ENCODE measurements at regions not wholly inside any gene's neighbourhood (a gene's known extent, or its start where the extent isn't known, plus 50 kb on each side); places are given as distances from the start of the nearest gene placed in this dataset.
"Not testable (repeated sequence)": the region's sequence is repeated elsewhere in the genome, so short reads cannot be mapped to it uniquely, and the experiment has no call there.

DNA sequence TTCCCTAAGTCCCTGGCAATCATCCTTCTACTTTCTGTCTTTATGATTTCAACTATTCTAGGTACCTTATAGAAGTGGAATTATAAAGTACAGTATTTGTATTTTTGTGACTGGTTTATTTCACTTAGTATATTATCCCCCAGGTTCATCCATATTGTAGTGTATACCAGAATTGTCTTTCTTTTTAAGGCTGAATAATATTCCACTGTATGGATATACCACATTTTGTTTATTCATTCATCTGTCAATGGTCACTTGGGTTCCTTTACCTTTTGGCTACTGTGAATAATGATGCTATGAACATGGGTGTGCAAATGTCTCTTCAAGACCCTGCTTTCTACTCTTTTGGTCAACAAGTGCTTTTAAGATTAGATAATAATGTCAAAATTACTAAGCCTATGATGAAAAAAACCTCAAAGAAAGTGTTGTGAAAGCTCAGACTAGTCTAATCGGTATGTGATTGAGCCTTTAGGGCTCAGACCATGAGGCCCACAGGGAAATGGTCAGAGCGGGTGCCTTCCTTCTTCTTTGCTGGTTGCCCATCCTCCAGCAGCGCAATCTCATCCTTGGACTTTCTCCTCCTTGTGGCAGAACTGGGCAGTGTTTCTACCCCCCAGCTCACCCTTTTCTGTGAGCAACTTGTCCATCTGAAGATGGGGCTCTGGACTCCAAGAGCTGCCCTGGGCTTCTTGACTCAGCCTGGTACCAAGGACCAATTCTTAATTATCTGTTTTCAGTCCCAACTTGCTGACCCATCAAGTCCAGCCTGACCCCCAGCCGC, 105.4 kb downstream of the TTC8 start:
- peak; percentile 21 for DNase-seq

DNA sequence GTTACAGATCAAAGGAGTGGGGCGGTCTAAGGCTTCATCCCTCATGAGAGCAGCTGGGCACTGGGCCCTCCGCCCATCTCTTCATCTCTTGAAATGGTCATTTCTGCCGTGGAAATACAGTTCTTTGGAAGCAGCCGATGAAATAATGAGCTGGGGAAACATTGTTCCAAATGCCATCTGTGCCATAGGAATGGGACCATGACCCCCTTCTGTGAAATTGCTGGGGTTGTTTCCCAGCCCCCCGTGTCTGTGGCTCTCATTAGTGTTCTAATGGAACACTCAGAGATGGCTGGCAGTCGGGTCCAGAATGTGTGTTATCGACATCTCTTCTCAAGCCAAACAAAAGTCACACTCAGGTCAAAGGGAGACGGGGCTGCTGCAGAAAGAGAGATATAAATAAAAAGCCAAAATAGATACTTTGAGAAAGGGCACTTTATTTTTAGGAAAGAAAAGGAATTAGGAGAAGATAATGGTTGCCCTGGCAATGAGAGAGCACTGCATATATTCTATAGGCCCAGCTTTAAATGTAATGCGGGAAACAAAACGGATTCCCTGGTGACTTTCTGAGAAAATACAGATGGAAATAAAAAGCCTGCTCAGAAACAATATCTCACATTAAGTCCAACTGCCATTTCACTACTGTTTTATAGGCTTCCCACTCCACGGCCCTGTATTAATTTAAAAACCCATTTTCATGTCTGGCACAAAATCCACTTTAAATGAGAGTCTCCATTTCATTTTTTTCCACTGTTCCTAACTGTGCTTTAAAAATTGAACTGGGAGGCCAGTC, 107.1 kb downstream of the TTC8 start:
- no peak for DNase-seq

DNA sequence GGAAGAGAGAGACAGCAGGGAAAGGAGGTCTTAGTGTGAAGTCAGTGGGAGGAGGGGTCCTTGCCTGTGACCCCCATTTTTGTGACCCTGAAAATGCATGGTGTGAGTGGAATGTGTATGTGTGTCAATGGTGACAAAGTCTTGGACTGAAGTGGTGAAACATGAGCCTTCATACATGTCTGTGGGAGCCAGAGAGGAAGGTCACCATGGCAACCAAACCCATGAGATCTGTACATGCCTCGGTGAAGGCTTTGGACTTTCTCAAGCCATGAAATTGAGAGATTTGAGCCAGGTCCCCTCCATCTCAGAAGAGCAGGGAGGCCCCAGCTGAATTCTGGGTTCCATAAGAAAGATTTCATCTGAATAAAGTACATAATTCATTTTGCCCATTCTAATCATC, 108.7 kb downstream of the TTC8 start:
- DNase-seq = no peak

DNA sequence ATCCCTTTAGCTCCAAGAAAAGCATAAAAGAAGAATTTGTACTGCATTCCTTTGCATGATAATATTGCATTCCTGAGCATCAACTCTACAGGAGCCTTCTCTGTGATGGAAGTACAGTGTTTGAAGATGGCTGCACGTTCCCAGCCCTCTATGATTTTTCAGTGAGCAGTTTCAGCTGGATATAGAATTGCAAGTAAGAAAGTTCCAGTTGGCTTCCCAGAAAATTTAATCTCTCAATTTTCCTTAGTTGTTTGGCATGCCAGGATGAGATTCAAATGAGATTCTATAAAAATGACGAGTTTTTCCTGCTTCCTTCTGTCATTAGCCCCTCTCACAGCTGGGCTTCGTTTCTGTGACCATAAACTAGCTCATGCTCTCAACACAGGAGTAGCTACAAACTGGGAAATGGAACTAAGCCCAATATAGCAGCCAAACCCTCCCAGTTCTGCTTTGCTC, 109.9 kb downstream of the TTC8 start:
- DNase-seq = peak; percentile 31

DNA sequence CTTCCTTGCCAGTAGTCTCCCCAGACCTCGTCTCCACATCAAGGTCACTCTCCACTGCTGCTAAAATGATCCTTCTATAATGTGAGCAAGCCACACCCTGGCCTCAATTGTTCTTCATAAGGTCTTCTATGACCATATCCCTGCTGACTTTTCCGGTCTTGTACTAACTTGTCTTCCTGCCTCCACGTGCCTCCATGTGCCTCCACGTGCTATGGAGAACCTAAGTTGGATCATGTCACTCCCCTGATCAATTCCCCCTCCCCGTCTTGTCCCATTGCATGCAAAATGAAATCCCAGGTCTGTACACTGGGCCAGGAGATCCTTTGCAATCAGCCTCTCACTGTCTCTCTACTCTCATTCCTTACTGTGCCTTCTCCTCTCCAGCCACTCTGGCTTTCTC, 110.6 kb downstream of the TTC8 start:
- no peak for DNase-seq

DNA sequence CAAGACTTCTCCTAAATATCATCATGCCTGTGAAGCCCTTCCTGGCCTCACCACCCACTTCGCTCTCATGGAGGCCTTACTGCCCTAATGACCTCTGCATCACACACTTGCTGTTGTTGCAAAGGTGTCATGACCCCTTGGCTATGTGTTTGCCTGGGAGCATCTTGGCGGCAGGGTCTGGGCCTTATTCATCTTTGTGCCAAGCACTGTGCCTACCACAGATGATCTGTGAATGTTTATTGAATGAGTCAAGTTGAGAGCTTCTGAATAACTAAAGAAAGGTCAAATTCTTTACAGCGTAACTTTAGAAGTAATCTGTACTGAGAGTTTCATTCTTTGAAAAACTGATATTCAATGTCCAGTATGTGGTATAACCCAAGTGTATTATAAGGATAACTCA, 113.3 kb downstream of the TTC8 start:
- peak; percentile 37 for DNase-seq

DNA sequence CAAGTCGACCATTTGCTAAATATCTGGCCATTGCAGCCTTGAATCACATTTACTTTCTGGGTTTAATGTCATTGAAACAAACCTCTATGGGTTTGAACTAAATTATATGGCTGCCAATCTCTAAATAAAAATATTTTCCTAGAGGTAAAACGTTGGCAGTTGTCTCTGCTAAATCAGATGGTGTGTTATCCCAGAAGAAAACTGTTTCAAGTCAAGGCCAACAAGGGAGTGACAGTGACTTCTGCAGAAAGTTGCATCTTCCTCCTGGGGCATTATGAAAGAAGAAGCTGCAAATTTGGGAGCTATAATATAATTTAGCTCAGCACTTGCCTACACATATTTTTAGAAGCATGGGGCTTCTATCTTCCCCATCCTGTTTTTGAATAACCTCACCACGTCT, 116.2 kb downstream of the TTC8 start:
- no peak for DNase-seq

DNA sequence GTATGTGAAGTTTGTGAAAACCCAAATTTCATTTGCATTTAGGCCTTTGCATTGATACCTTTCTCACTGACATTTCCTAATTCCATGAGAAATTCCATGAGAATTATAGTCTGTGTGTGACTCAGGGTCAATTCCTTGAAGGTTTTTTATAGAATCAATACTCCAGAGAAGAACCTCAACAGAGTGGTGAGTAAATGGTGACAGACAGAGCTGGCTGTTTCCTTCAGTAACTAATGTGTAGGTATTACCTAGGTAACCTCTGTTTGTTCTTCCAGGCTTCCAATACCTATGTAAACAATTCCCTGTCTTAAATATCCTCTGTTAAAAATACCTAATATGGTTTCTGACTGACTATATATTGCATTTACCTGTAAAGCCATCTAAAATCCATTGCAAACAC, 117.0 kb downstream of the TTC8 start:
- DNase-seq = no peak

DNA sequence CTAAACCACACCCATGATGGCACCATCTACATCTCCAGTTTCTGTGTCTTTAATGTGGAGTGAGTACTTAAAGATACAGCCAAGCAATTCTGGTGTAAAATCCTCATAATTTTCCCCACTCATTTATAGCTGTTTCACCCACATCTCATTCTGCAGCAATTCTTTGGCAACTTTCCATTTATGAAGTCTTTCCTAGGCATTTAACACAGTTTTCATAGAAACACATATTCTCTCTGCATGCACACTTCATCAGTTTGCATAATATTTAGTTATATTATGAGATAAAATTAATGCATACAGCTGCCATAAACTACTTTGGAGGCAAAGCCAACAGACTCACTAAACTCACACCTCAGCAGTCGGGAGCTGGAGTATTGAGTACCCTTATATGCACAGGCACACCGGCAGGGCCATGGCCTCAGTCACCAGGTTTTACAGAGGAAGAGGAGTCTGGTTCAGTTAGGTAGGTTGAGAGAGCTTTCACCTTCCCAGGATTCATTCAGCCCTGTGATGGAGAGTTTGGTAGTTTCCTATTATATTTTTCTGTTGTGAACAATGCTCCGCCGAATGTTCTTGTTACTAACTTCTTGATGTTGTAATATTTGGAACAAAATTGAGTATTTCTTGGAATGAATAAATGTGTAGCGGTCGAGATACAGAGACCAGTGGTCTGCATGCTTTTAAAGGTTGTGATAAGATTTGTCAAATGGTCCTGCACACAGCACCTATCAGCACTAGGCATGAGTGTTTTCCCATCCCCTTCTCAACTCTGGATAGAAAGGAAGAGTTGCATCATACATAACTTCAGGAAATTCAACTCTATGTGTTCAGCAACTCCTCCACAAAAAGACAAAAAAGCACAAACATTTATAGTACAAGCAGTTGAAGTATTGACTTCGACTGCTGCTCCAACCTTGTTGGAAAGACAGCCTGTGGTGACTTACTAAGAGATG, 123.5 kb downstream of the TTC8 start:
- DNase-seq = no peak

DNA sequence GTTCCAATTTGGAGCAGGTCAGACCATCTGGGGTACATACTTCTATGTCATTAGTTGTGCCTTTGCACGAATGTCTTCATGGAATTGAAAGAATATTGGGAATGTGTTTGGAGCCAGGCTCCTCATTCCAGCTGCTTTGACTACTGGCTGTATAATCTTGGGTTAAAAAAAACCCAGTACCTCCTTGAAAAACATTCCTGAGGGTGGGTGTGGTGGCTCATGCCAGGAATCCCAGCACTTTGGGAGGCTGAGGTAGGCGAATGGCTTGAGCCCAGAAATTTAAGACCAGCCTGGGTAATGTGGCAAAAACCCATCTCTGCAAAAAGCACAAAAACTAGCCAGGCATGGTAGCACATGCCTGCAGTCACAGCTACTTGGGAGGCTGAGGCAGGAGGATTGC, 125.6 kb downstream of the TTC8 start:
- no peak for DNase-seq

DNA sequence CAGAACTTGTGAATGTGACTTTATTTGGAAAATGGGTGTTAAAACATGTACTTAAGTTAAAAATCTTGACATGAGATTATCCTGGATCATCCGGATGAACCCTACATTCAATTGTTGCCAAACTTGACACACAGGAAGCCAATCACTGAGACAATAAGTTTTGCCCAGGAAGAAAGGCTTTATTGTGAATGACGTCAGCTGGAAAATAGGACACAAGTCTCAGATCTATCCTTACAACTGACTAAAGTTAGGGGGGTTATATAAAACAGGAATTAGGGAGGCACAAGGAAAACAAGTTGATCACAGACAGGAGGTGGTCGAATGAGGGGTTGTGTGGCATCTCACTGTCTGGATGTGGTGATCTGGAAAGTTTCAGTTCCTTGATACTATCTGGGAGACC, 126.9 kb downstream of the TTC8 start:
- DNase-seq = no peak

DNA sequence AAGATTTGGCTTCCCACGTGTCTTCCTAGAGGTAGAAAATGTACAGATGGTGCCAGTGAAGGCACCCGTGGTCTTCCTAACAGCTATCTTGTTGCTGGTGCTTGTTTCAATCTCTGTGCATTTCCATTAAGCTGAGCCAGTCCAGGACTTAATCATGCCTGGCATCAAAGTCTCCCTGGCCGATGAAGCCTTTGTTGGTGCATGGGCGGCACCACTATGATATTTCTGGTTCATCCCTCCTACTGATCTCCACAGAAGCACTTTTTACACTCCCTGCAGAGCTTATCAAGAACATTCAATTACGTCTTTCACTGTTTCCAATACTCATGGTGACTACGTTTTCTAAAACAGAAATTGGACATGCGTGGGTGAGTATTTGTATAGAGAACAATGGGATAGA, 128.4 kb downstream of the TTC8 start:
- no peak for DNase-seq

DNA sequence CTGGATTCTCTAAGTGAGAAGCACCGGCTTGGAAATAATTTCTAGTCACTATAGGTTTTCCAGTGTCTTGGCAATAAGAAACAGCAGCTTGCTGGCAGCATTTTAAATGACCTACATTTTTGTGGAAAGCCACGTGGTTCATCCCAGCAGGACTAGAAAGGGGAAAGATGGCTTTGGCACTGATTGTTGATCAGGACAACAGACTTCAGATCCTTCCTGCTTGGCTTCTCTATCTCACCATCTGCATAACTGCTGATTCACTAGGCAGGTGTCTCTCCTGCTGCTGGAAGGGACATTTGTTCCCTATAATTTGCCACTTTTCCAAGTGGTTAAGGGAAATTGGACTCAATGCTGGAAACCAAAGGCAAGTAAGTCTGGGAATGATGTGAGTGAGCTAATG, 131.0 kb downstream of the TTC8 start:
- DNase-seq = no peak

DNA sequence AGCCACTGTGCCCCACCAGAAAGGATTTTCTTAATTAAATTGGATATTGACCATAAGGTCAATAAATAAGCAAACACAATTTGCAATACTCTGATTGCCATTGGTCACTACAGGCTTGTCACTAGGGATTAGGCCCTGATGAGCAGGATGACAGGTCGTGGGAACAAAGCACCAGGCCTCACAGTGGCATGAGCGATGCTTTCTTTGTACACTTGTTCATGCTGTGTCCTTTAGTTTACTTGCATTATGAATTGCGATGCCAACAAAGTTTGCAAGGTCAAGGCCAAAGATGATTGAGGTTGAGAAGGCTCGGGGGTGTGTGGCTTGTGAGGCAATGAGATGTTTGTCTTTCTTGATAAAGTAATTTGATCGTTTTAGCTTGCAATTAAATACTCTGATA, 136.0 kb downstream of the TTC8 start:
- no peak for DNase-seq

DNA sequence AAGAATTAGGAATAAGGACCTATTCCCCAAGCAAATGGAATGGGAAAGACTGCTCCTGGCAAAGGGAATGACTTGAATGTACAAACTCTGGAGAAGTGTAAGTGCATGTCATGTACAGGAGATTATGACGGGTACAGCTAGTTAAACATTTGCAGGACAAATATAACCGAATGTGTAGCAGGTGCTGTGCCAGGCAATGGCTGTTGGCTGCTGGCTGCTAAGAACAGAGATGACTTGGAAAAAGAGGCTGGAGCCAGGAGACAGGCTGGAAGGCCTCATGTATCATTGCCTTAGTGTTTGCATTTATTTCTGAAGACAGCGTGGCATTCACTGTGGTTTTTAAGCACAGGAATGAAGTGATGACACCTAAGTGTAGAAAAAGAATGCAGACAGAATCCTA, 136.8 kb downstream of the TTC8 start:
- DNase-seq = no peak

DNA sequence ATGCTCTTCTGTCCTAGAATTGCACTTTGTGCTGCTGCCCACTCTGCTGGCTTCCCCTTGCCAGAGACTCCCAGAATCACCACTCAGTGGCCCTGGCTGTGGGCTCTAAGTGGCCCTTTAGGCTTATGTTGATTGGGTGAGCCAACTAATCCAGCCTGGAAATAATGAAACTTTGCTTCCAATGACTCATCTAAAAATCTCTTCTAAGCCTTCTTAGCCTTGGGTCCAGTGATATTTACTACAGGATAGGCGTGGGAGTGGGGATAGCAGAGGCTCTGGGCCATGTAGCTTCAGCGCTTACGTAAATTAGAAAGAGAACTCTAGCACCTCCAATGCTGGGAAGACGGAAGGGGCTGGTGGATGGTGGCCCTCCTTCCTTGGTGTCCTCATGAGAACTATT, 137.9 kb downstream of the TTC8 start:
- DNase-seq = no peak

DNA sequence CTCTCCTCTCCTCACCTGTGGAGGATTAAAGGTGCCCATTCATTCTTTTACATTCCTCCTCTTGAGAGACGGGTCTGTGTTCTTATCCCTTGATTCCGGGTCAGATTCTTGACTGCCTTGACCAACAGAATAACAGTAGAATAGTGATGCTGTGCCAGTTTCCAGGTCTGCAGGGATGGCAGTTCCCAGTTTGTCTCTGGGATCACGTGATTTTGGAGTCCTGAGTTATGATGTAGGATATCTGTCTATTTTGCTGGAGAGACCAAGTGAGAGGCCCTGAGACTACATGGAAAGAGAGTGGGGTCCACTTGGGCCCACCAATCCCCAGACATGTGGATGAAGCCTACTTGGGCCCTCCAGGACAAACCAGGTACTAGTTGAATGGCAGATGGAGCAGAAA, 142.8 kb downstream of the TTC8 start:
- no peak for DNase-seq

DNA sequence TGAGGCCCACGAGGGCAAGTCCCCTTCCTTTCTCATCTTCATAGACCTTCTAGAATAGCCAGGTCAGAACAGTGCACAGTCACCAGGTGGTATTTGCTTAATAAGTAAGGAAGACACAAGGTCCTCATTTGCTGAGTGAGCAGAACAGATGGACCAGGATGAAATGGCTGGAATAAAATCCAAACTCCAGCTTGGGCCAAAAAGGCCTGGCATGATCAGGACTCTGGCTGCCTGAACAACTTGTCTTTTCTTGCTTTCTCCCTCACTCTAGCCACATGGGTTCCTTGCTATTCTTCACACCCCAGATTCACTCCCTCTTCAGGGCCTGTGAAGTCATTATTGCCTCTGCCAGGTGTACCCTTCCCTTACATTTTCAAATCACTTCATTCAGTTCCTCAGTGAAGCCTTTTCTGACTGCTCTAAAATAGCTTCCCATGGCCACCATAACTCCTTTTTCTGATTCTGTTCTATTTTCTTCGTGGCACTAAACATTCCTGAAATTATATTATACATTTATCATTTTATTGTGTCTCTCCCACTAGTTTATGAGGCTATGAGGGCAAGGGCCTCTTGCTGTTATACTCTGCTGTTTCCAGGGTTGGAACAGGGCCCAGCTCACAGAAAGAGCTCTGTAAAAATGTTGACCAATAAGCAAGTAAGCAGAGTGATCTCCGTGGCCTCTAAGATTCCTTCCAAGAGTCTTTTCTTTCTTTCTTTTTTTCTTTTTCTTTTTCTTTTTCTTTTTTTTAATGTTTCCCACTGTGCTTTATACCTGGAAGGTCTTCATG, 150.8 kb downstream of the TTC8 start:
- DNase-seq = no peak

DNA sequence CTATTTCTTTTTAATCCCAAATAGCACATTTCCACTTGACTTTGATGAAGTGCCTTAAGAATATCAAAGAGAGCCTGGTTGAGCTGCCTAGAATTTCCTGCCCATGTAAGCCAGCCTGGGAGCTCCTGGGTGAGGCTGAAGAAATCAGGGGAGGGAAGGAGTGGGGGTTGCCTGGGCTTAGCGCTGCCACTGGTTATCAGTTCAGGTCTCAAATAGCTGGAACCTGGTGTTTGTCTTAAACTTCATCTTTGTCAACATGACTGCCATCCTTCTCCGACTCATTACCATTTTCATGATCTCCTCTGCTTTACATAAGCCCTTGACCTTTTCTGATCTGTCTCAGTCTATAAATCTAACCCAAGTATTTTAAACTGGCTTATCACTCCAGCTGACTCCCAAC, 151.5 kb downstream of the TTC8 start:
- no peak for DNase-seq

DNA sequence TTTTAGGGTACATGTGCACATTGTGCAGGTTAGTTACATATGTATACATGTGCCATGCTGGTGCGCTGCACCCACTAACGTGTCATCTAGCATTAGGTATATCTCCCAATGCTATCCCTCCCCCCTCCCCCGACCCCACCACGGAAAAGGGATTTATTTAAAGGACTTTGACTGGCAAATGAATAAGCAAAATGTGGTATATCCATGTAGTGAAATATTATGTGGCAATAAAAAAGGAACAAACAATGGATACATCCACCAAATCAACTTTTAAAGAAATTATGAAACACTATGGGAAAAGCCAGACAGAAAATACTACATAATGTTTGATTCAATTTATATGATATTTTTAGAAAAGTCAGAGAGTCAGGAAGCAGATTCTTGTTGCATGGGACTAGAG, 156.5 kb downstream of the TTC8 start:
- not testable (repeated sequence) for DNase-seq

DNA sequence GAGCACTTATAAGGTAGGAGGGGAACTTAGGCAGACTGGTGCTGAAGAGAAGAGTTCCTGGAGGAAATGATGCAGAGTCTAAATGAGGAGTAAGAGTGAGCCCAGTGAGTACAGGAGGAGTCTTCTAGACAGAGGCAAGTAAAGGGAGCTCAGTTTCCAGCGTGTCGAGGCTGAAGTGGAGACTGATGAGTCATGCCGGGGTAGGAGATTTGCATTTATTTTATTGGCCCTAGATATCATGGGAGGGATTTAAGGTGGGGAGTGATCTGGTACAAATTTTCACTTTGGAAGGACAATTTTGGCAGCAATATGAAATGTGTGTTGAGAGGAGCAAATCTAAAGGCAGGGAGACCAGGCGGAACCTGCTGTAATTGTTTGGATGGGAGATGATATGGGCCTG, 157.5 kb downstream of the TTC8 start:
- DNase-seq = no peak

DNA sequence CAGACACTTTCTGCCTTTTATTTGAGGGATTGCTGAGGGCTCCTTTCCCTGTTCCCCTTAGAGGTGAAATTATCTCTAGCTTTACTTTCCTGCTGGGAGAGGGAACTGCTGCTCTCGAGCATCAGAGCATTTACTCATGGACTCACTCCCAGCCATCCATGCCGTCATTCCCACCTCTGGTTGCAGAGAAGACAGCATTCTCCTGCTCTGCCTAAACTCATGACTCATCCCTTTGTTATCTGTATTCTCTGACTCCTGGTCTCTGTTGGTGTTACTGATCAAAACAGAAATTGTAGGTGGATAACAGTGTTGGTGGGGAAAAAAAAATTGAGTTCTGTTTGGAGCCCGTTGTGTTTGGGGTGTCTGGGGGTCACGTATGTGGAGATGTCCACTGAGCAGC, 159.3 kb downstream of the TTC8 start:
- peak; percentile 90 for DNase-seq

DNA sequence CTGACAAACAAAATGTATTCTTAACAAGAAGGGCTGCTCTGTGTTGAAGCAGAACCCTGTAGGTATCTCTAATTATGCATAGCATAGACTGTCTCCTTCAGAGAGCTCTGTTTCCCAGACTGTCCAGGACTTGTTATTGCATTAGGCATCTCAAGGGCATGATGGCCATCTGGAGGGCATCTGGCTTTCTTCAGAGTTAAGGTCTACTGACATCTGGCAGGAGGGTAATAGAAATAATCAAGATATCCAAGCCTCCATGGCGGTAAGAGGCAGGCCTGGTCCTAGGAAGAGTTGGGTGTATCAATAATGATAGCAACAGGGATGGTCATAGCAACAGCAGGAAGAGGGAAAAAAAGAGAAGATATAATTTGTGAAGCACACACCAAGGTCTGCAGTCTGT, 161.2 kb downstream of the TTC8 start:
- DNase-seq = no peak
